ENCODE measurements at regions not wholly inside any gene's neighbourhood (a gene's known extent, or its start where the extent isn't known, plus 50 kb on each side); places are given as distances from the start of the nearest gene placed in this dataset.

DNA sequence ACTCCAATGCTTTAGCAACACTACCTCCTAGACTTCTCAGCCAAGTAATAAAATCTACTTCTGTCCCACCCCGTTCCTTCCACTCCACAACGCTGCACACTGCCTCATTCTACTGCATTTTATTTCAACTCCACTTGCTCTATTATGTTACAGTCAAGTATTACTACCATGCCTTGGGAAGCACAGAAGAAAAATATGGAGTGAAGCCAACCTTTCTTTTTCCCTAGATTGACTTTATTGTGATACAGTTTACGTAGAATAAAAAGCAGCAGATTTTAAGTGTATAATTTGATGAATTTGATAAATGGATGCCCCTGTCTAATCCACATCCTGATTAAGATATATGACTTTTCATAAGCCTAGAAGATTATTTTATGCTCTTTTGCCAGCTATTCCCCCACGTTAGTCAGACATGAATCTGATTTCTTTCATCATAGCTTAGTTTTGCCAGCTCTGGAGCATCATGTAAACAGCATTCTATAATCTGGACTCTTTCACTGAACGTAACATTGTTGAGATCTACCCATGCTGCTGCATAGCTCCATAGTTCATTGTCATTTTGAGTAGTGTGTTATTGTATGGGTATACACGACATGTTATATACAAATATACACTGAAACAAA is 676.8 kb upstream of the RAB6C start:
- no peak overlapping the region for H3K4me2 ChIP-seq (ENCODE audit: insufficient read depth, low read length)
- H3K9me3 ChIP-seq (ENCODE audit: low read depth, low read length): no peaks in the 10 kb centered on the region
- no peak overlapping the region for H3K27ac ChIP-seq (ENCODE audit: low read depth, low read length)
- H3K79me2 ChIP-seq (ENCODE audit: insufficient read depth, low read length): no peaks in the 10 kb centered on the region
- H3K4me1 ChIP-seq (ENCODE audit: insufficient read depth, low read length): no peaks in the 10 kb centered on the region
- no peaks in the 10 kb centered on the region for H3K27me3 ChIP-seq (ENCODE audit: insufficient read depth, low read length)
- no peaks in the 10 kb centered on the region for H4K20me1 ChIP-seq (ENCODE audit: insufficient read depth, low read length)
- no peak for DNase-seq (ENCODE audit: insufficient read length, low spot score, missing footprints)
- TF ChIP-seq CTCF (IDR thresholded peaks at IDR 0.05; ENCODE audit: extremely low read depth, low read depth, low read length): no peak
- no peak overlapping the region for H3K4me3 ChIP-seq (ENCODE audit: insufficient read depth, low read length)
- H3K36me3 ChIP-seq (ENCODE audit: insufficient read depth, low read length): no peaks in the 10 kb centered on the region
- no peak overlapping the region for H2AFZ ChIP-seq (ENCODE audit: low read length)

DNA sequence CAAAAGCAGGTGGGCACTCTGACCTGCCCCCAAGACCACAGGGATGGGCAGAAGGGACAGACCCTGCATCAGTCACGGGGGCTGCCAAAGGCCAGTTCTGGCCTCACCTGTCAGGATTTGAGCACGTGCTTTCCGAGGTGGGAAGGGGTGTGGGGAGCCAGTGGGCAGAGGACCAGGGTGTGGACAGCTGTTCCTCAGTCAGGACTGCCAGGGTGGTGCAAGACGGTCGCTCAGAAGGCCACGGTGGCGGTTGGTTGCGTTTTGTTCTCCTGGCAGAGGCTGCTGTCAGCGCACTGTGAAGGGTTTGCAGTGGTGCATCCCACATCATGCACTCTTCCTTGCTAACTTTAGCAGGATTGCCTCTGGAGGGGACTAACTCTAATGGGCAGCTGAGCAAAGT is 665.3 kb upstream of the RAB6C start:
- H3K4me1 ChIP-seq (ENCODE audit: insufficient read depth, low read length): no peaks in the 10 kb centered on the region
- no peaks in the 10 kb centered on the region for H3K79me2 ChIP-seq (ENCODE audit: insufficient read depth, low read length)
- no peak overlapping the region for H2AFZ ChIP-seq (ENCODE audit: low read length)
- no peaks in the 10 kb centered on the region for H4K20me1 ChIP-seq (ENCODE audit: insufficient read depth, low read length)
- no peak overlapping the region for H3K4me2 ChIP-seq (ENCODE audit: insufficient read depth, low read length)
- H3K27ac ChIP-seq (ENCODE audit: low read depth, low read length): no peak overlapping the region
- no peak for DNase-seq (ENCODE audit: insufficient read length, low spot score, missing footprints)
- H3K4me3 ChIP-seq (ENCODE audit: insufficient read depth, low read length): no peak overlapping the region
- H3K36me3 ChIP-seq (ENCODE audit: insufficient read depth, low read length): no peaks in the 10 kb centered on the region
- TF ChIP-seq CTCF (IDR thresholded peaks at IDR 0.05; ENCODE audit: extremely low read depth, low read depth, low read length): no peak
- peaks cover 2% of the 10 kb centered on the region for H3K9me3 ChIP-seq (ENCODE audit: low read depth, low read length)
- H3K27me3 ChIP-seq (ENCODE audit: insufficient read depth, low read length): no peaks in the 10 kb centered on the region

DNA sequence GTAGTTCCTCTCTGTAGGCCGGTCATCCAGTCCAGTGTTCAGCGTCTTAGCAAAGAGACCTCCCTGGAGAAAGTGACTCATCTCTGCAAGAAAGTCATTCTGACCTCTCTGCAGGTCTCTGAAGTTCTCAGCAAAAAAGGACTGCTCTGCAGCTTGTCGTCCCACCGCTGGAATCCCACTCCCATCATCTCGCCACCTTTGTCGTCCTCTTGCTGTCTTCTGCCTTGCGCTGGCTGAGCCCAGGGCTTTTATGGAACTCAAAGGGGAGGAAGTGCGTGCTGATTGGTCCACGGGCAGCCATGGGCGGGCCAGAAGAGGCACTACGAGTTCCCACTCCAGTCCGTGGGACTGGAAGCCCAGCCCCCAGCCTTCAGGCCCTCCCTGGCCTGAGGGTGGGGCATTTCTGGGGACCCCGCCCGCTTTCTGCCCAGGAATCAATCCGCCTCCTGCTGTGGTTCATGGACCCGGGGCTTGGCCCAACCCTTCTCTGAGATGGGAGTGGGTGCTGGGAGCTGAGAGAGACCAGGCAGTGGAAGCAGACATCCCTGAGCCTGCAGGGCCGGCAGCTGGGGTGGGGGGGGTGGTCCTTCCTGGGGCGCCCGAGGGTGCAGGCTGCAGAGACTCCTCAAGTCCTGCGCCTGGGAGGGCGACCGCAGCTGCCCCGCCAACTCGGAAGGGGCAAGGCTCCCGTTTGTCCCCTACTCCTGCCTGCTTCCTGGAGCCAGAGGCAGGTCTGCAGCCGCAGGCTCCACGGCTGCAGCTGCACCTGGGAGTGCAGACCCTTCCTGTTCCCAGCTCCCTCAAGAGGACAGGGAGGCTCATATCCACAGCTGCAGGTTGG is 660.7 kb upstream of the RAB6C start:
- Histone ChIP-seq H3K27me3 (ENCODE audit: insufficient read depth, low read length) (no peaks in the 10 kb centered on the region), H3K4me3 (ENCODE audit: insufficient read depth, low read length) (no peak overlapping the region), H3K27ac (ENCODE audit: low read depth, low read length) (no peak overlapping the region), H3K4me1 (ENCODE audit: insufficient read depth, low read length) (no peaks in the 10 kb centered on the region), H3K79me2 (ENCODE audit: insufficient read depth, low read length) (no peaks in the 10 kb centered on the region), H3K4me2 (ENCODE audit: insufficient read depth, low read length) (no peak overlapping the region), H3K9me3 (ENCODE audit: low read depth, low read length) (no peaks in the 10 kb centered on the region), H2AFZ (ENCODE audit: low read length) (no peak overlapping the region), H3K36me3 (ENCODE audit: insufficient read depth, low read length) (no peaks in the 10 kb centered on the region), H4K20me1 (ENCODE audit: insufficient read depth, low read length) (no peaks in the 10 kb centered on the region)
- no peak for TF ChIP-seq CTCF (IDR thresholded peaks at IDR 0.05; ENCODE audit: extremely low read depth, low read depth, low read length)
- DNase-seq (ENCODE audit: insufficient read length, low spot score, missing footprints): no peak

GRCh38 chr2:129319422-129319717 is 660.1 kb upstream of the RAB6C start:
- Histone ChIP-seq H3K4me1 (ENCODE audit: insufficient read depth, low read length) (no peaks in the 10 kb centered on the region), H3K36me3 (ENCODE audit: insufficient read depth, low read length) (no peaks in the 10 kb centered on the region), H3K79me2 (ENCODE audit: insufficient read depth, low read length) (no peaks in the 10 kb centered on the region), H2AFZ (ENCODE audit: low read length) (no peak overlapping the region), H3K4me3 (ENCODE audit: insufficient read depth, low read length) (no peak overlapping the region), H4K20me1 (ENCODE audit: insufficient read depth, low read length) (no peaks in the 10 kb centered on the region), H3K9me3 (ENCODE audit: low read depth, low read length) (no peaks in the 10 kb centered on the region), H3K27me3 (ENCODE audit: insufficient read depth, low read length) (no peaks in the 10 kb centered on the region), H3K27ac (ENCODE audit: low read depth, low read length) (no peak overlapping the region), H3K4me2 (ENCODE audit: insufficient read depth, low read length) (no peak overlapping the region)
- no peak for DNase-seq (ENCODE audit: insufficient read length, low spot score, missing footprints)
- no peak for TF ChIP-seq CTCF (IDR thresholded peaks at IDR 0.05; ENCODE audit: extremely low read depth, low read depth, low read length)
